SIG-M5 treated with dmso at 0.1 percent for 504 hours (cell line): ENCODE measurements at regions not wholly inside any gene's neighbourhood (a gene's known extent, or its start where the extent isn't known, plus 50 kb on each side); places are given as distances from the start of the nearest gene placed in this dataset.
"Not testable (repeated sequence)": the region's sequence is repeated elsewhere in the genome, so short reads cannot be mapped to it uniquely, and the experiment has no call there.

Experiments used
- DNase-seq: peaks from one replicate; lab custom pipeline; 2025; ENCODE audit not compliant: unreplicated experiment; lab: John Stamatoyannopoulos, UW

DNA sequence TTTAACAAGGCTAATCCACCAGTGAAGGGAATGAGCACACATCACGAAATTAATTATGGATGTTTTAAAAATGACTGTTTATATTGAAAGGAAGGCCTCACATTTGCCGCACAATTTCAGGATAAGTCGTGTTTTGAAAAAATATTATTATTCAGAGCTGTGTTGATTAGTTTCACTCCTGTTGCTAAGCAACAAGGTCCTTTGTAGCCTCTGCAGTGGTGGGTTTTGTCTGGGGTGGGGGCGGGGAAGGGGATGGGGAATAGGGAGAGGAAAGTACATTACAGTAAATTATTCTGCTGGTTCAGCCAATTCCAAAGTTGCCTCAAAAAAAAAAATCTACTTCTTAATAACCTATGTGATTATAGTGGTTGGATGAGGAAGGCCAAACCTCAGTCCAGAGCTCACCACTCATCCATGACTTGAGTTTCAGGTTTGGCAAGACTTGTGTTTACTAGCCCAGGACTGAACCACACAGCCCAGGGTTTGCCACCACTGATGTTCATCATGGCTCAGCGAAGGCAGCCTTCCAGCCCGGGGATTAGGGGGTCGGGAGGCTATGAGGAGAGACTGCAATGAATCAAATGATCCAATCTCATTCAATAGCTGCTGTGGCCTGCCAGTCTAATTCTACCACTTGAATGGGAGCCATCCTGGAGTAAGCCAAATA lies 162.5 kb upstream of the ATP6AP2 start:
- DNase-seq: peak; percentile 21

DNA sequence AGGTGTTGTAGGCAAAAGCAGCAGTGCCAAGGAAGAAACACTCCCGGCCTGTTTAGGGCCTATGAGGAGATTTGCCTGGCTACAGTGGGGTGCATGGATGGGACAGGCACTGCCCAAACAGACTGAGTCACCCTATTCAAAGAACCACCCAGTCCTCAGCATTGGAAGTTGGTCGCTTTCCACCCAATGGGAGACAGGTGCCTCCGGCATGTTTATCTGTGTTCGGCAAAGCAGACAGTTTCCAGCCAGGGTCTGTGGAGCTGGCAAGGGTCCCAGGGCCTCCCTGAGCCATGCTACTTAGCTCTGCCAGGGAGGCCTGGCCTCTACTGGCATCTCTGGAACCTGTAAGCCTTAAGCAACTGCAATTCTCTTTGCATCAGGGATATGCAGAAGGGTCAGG lies 165.1 kb upstream of the ATP6AP2 start:
- no peak for DNase-seq

DNA sequence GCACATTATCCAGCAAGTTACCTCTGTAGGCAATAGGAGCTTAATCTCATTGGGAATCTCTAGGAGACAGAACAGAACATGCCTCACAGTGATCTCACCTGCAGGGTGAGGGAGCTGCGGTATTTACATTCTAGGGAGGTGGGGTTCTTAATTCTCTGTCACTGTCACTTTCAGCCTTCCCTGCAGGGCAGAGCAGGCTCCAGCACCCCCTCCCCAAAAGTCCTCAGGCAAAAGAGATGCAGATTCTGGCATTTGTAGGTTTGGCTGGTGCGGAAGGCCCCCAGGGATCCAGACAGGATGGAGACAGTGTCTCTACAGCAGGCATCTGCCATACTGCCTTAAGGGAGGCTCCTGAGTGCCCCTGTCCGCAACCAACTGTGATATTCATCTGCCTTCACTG lies 166.4 kb upstream of the ATP6AP2 start:
- no peak for DNase-seq

DNA sequence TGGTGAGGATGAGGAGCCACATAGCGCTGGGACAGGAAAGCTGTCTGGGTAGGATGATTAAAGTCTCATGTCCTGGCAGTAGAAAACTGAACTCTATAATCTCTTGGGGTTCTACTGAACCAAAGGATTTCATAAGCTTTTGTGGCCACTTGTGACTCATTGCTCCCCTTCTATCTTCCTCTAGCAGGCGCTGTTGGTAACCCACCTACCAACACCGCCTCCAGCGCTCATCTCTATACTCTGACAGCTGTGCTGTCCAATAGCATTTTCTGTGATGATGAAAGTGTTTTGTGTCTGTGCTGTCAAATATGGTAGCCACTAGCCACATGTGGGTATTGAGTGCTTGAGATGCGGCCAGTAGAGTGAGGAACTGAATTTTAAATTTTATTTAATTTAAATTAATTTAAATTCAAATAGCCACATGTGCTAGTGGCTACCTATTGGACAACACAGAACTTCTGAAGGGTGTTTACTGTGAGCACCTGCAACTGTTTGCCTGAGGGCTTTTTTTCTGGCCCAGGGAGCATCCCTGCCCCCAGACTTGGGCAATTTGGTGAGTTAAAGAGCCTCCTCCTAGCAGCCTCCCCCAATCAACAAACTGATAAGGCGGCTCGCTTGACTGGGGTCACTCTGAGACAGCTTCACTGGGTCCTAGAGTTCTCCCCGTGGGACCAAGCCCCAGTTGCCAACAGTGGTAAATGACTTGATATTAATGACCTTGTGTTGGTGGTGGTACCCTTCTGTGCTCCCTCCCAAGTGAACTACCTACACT lies 169.2 kb upstream of the ATP6AP2 start:
- peak; percentile 63 for DNase-seq

DNA sequence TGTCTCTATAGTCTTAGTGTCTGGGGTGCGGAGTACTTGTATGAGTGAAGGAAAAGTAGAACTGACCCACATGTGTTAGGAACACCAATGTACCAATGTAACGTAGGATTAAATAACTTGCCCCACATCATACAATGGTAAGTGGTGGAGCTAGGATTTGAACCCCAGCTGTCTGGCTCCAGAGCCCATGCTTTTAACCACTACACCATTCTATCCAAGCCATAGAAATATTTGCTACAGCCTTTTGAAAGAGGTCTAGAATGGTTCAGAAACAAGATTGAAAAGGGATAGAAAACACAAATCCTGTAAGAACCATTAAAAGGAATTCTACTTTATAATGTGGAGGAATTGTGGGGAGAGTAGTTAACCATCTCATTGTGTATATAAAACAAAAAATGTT lies 169.9 kb upstream of the ATP6AP2 start:
- DNase-seq: no peak

DNA sequence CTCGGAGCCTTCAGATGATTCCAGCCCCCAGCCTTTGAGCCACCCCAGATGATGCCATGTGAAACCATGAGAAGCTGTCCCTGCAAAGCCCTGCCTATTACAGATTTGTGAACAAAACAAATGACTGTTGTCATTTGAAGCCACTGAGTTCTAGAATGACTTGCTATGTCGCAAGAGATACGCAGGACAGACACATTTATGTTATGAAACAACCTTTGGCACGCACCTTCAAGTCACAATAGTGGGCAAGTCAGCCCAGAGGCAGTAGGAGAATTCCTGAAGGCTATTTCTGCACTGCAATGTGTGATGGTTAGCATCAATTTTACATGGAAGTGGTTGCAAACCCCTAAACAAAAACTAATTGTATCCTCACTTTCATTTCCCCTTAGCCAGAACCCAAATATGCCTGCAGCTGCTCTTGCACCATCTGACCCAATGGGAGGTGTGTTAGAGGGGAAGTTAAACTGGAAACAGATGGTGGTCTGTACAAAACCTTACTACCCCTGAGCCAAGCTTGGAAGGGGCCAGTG lies 174.4 kb upstream of the ATP6AP2 start:
- DNase-seq: peak; percentile 89

DNA sequence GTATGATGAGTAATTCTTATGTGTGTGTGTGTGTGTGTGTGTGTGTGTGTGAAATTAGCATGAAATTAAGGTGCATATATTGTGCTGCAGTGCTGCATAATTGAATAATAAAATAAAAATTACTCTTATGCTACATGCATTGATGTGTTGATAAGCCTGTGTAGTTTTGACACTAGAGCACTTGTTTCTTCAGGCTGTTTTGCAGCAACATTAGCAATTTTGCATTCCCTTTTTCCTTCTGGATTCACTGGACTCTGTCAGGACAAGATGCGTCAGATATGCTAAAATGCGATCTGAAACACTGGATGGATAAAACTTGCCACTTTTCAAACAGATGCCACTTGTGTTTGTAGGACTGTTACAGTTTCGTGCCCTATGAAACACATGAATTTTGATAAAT lies 175.4 kb upstream of the ATP6AP2 start:
- DNase-seq: no peak

DNA sequence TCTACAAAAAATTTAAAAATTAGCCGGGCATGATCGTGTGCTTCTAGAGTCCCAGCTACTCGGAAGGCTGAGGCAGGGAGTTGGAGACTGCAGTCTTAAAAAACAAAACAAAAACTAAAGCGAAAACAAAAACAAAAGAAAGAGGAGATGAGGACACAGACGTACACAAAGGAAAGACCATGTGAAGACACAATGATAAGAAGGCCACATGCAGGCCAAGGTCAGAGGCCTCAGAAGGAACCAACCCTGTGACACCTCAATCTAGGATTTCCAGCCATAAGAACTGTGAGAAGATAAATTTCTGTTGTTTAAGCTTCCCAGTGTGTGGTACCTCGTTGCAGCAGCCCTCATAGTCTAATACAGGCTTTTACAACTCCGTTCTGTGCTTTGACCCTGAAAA lies 177.0 kb upstream of the ATP6AP2 start:
- no peak for DNase-seq

DNA sequence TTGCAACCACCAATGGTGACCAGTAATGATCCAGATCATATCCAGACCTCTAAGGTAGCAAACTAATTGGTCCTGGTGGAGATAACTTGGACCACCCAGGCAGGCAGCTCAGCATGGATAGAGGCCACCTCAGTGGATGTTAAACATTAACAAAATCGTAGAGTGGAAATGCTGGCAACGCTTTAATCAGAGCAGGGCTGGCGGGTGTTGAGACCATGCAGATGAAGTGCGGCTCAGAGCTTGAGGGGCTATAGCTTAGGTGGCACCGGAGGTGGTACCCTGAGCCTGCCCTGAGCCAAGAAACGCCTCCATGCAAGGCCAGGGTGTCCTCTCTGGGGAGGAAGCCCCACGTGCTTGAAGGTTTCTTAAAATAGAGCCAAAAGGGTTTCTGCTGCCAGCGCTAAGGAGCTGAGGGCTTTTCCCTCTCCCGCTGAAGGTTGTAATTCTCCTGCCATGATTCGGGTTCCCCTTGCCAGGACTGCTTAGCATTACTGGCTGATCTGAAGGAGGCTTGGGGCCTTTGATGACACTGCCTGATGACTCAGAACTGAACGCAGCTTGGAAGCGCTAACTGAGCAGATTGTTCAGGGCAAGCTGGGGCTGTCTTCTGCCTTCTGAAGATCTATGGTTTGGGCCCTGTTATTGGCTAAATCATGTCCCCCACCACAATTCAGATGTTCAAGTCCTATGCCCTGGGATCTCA lies 177.8 kb upstream of the ATP6AP2 start:
- peak; percentile 41 for DNase-seq

DNA sequence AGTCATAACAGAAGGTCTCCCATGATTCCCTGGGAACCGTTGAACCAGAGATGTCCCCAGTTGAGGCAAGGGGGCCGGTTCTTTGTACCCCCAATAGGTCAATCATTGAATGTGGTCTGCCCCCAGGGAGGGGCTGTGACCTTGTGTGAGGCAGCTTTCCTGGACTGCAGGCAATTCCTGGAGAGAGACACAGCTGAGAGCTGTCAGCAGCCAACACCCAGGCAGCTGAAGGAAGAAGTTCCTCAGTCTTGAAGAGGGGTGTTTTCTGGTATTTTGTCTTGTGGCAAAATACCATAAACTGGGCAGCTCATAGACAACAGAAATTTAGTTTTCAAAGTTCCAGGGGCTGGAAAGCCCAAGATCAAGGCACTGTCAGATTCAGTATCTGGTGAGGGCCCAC lies 185.7 kb upstream of the ATP6AP2 start:
- DNase-seq: no peak

DNA sequence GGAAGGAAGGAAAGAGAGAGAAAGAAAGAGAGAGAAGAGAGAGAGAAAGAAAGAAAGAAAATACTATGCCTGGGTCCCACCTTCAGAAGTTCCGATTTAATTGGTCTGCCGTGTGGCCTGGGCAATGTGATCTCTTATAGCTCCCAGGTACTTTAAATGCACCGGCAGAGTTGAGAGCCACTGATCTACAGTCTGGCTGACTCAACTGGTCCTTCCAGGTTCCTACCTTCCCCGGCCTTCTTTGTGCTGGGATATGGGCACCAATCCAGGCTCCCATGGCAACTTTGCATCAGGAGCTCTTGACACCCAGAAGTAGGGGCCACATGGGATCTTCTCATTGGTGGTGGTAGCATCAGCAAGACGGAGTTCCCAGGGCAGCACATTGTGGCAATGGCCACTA lies 186.5 kb upstream of the ATP6AP2 start:
- no peak for DNase-seq

DNA sequence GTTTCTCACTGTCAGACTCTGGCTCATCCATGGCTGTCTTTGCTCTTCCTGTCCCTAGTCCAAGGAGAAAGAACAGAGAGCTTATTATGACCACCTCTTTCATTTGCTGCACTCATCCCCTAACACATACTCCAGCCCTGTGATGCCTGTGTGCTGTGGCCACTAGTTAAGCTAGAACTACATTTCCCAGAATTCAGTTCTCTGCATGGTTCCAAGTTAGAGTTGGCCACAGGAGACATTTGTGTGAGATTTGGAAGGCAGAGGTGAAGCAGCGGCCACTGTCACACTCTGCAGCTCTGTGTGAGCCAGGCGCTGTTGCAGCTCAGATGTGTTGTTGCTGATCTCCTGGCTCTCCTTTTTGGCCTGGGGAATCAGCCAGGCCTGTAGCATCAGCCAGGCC lies 188.2 kb upstream of the ATP6AP2 start:
- no peak for DNase-seq

DNA sequence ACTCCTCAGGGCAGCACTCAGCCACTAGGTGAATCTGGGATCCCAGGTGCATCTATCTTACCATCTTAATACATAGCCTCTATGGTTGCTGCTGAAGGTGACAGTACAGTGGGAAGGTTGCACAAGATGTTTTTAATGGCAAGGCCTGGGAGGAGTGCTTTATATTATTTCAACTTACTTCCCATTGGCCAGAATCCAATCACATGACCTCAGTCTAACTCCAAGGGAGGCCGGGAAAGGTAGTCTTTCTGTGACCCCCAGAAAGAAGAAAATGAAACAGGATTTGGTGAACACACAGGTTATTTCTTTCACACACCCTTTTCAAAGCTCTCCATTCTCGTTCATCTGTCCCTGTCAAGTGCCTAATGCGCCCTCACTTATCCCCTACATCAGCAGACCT lies 189.1 kb upstream of the ATP6AP2 start:
- peak; percentile 28 for DNase-seq

DNA sequence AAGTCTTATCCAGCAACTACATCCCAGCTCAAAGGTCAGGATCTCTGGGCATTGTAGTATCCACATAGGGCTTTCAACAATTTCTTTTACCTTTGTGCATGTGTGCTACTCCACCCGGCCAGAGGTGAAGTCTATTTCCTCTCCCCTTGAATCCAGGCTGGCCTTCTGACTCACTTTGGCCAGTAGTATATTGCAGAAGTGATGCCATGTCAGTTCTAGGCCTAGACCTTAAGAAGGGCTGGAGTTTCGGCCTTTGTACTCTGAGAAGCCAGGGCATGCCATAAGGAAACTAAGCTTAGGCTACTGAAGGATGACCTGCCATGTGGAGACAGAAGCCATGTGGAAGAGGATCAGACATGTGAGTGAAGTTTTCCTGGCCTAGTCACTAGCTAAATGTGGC lies 191.2 kb upstream of the ATP6AP2 start:
- no peak for DNase-seq

DNA sequence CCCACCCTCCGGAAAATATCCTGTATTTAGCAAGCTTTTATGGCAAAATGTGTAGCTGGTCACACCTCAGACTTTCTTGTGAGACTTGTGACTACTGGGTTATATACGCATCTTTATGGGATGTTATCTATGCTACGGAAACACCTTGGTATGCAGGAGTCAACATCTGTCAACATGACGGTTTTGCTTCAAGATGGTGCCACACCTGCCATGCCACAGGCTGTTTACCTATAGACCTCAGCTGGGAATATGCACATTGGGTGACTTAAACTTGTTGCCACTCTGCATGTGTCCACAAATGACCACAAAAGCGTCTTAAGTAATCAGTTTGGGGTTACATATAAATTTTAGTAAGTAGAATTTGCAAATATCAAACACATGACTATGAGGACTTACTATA lies 192.3 kb upstream of the ATP6AP2 start:
- DNase-seq: no peak

DNA sequence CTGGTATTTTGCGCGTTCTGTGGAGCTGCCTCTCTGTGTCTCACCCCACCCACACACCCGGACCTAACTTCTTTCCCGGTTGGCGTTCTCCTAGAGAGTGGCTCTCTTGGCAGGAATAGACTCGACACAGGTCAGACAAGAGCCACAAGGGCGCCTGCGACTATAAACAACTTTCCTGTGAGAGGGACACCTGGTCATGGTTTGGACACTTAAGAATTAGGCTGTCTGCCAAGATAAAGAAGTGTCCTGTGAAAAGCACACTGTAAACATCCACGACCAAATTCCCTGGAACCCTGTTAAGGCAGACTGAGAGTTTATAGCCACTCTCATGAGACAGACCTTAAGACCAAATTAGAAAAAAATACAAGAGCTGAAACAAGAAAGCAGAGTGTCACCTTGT lies 192.9 kb upstream of the ATP6AP2 start:
- DNase-seq: not testable (repeated sequence)

DNA sequence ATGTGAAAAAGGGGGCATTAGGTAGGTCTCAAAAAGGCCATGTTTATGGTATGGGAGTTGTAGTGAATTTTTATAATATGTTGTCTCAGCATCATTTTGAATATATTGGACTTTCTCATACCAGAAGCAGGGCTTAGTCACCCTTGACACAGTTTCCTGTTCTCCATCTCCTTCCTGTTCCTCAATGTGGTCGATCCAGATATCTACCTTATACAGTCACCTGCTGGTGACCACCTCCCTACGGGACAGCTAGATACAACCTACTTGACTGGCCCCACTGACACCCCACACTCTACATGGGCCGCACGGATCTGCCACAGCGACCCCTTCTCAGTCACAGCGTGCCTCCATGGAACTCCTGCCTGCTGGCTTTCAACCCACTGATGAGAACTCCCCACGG lies 193.5 kb upstream of the ATP6AP2 start:
- not testable (repeated sequence) for DNase-seq

DNA sequence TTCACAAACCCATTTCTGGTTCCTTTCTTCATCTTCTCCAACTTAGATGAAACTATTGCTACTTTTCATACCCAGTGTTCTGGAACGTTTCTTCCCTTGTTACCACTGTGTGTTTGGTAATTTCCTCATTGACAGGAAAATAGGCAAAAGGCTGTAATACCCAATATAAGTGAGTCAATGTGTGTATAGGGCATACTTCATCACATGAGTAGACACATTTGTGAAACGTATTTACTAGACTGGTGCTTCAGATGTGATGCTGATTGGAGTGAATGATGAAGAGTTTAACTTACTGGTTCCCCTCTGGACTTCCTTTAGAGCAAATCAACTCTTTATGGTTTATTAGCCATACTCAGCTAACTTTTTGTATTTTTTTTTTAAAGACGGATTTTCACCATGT lies 195.1 kb upstream of the ATP6AP2 start:
- DNase-seq: peak; percentile 3

DNA sequence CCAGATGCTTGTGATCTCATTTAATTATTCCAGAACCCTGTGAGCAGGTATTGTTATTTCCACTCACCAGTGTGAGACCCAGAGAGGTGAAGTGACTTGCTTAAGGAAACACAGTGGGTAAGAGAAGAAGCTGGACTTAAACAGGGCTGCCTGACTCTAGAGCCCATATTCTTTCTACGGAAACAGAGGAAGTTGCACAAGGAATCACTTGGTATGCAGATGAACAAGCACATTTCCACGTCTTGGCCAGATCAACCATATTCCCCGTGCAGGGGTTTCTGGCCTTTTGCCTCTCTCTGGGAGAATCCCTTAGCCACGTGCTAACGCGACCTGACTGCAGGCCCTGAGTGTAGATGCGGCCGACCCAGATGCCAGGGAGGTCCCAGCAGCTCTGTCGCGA lies 195.5 kb upstream of the ATP6AP2 start:
- DNase-seq: peak; percentile 30

DNA sequence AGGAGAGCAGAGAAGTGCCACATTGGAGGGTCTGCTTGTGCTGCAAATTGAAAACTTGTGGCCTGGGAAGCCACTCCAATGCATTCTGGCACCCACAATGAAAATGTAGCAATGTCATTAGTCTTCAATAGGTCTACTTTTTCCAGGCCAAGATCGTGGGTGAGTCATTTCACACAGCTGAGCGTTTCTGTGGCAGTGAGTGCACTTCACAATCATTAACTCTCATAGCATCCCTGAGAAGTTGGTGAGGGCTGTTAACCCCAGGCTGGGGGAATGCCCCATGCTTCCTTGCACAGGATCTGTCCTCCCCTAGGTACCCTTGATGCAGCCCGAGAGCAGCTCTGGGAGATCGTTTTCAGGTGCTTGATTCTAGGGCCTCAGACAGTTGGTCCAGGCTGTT lies 196.8 kb upstream of the ATP6AP2 start:
- DNase-seq: no peak

DNA sequence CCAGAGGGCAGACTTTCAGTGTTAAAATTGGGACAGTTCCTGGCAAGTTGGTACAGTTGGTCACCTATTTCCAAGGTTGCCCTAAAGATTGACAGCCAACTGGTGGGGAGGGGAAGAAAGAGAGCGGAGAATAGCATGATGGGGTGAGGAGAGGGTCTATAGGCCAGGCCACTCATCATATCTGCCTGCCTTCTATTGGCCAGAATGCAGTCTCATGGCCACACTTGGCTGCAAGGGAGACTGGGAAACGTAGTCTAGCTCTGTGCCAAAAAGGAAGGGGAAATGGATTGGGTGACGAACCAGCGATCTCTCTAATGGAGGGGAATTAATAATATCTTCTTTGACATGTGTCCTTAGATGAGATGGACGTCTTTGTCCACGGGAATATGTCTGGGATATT lies 197.4 kb upstream of the ATP6AP2 start:
- DNase-seq: no peak
